H1 (cell line): ENCODE measurements at regions not wholly inside any gene's neighbourhood (a gene's known extent, or its start where the extent isn't known, plus 50 kb on each side); places are given as distances from the start of the nearest gene placed in this dataset.
A peak's percentile ranks its signal among the peaks of the same experiment; 100 is the strongest.

Source experiments
- CTCF ChIA-PET: fragments of 300-600 bp; sonication (Branson Sonifier 250); formaldehyde crosslinking; loops from one replicate; lab custom pipeline; 2021; ENCODE audit not compliant: partially characterized antibody; lab: Charles Lee
- POLR2A ChIA-PET: fragments of 300-600 bp; sonication (Branson Sonifier 250); formaldehyde crosslinking; loops from one replicate; lab custom pipeline; 2021; ENCODE audit warnings: inconsistent platforms; ENCODE audit not compliant: partially characterized antibody; lab: Charles Lee
- DNase-seq, 2 experiments: peaks; one replicate each; pipeline versions ENCODE4 v3.0.0 to v3.0.0-alpha.2; 2010 to 2022; ENCODE audit warnings: low spot score in 2 of 2, low read depth in 1 of 2, mixed read lengths in 1 of 2
- FAIRE-seq: peaks from 2 replicates; lab custom pipeline; 2011; peaks lifted over from hg19 to GRCh38; lab: Jason Lieb, UNC
- H2AFZ ChIP-seq: 2 replicates; pipeline ENCODE4 v1.8.1; 2012; ENCODE audit warnings: low read length, inconsistent platforms
- H2AK5ac ChIP-seq: 2 replicates; pipeline ENCODE4 v1.6.1; 2013; ENCODE audit warnings: low read depth, low read length
- H2BK120ac ChIP-seq: replicated peaks from 2 replicates; pipeline ENCODE3; 2013; ENCODE audit warnings: low read depth, low read length, inconsistent platforms
- H2BK12ac ChIP-seq: 2 replicates; pipeline ENCODE4 v1.6.1; 2013; ENCODE audit warnings: low read depth, low read length
- H2BK15ac ChIP-seq: 2 replicates; pipeline ENCODE4 v1.6.1; 2013; ENCODE audit warnings: low read length
- H2BK20ac ChIP-seq: 2 replicates; pipeline ENCODE4 v1.6.1; 2013; ENCODE audit warnings: low read length
- H2BK5ac ChIP-seq: 2 replicates; pipeline ENCODE4 v1.6.1; 2013; ENCODE audit warnings: low read depth, low read length
- H3K14ac ChIP-seq: 2 replicates; pipeline ENCODE4 v1.6.1; 2013; ENCODE audit warnings: inconsistent platforms; ENCODE audit not compliant: insufficient read length
- H3K18ac ChIP-seq: 2 replicates; pipeline ENCODE4 v1.6.1; 2013; ENCODE audit warnings: low read length; ENCODE audit errors: extremely low read depth
- H3K23ac ChIP-seq: 2 replicates; pipeline ENCODE4 v1.6.1; 2013; ENCODE audit warnings: inconsistent platforms; ENCODE audit not compliant: insufficient read length
- H3K23me2 ChIP-seq: 2 replicates; pipeline ENCODE4 v1.6.1; 2013; ENCODE audit warnings: low read depth, low read length
- H3K27ac ChIP-seq: 2 replicates; pipeline ENCODE4 v1.6.1; 2011; ENCODE audit warnings: low read depth, low read length, inconsistent platforms
- H3K27me3 ChIP-seq, 4 experiments: replicated peaks in 1 of 4; 1 replicate in 1 of 4; 2 replicates in 3 of 4; pipeline versions ENCODE4 v1.6.1 to v1.8.1; 2011 to 2013; ENCODE audit warnings: low read length in 3 of 4, mild to moderate bottlenecking in 3 of 4, inconsistent platforms in 2 of 4, mixed read lengths in 2 of 4, moderate library complexity in 1 of 4; ENCODE audit not compliant: control insufficient read depth in 3 of 4, insufficient read depth in 3 of 4; ENCODE audit errors: extremely low read depth in 1 of 4
- H3K36me3 ChIP-seq, 4 experiments: 2 replicates each; pipeline versions ENCODE4 v1.6.1 to v1.8.1; 2011 to 2013; ENCODE audit warnings: mild to moderate bottlenecking in 4 of 4, low read length in 3 of 4, moderate library complexity in 2 of 4, control low read depth in 1 of 4, inconsistent platforms in 1 of 4; ENCODE audit not compliant: insufficient read depth in 4 of 4, control insufficient read depth in 2 of 4
- H3K4ac ChIP-seq: replicated peaks from 2 replicates; pipeline ENCODE3; 2013; ENCODE audit warnings: low read length, low read depth, mixed read lengths, inconsistent platforms; ENCODE audit not compliant: insufficient read length
- H3K4me1 ChIP-seq, 4 experiments: replicated peaks in 1 of 4; 1 replicate in 1 of 4; 2 replicates in 3 of 4; pipeline versions ENCODE4 v1.6.1 to v1.8.1; 2011 to 2013; ENCODE audit warnings: low read length in 3 of 4, inconsistent platforms in 2 of 4, mixed read lengths in 1 of 4; ENCODE audit not compliant: insufficient read depth in 4 of 4, control insufficient read depth in 3 of 4
- H3K4me2 ChIP-seq, 2 experiments: 2 replicates each; pipeline versions ENCODE4 v1.6.1 to v1.8.1; 2011 to 2013; ENCODE audit warnings: low read depth in 2 of 2, low read length in 2 of 2, control low read depth in 1 of 2, inconsistent platforms in 1 of 2, mild to moderate bottlenecking in 1 of 2; ENCODE audit not compliant: insufficient read depth in 1 of 2
- H3K4me3 ChIP-seq, 4 experiments: fragments of 200-600, 300-600 bp in 1 of 4; sonication (generic), shearing (Covaris generic), sonication (Bioruptor Twin) in 1 of 4; 2 replicates each; pipeline versions ENCODE4 v1.5.1 to v1.8.1; 2011 to 2016; ENCODE audit warnings: low read length in 4 of 4, low read depth in 3 of 4, control low read depth in 2 of 4, inconsistent platforms in 2 of 4, mild to moderate bottlenecking in 2 of 4, mixed read lengths in 1 of 4, moderate library complexity in 1 of 4; ENCODE audit not compliant: insufficient read depth in 2 of 4; ENCODE audit errors: extremely low read depth in 1 of 4
- H3K56ac ChIP-seq: replicated peaks from 2 replicates; pipeline ENCODE3; 2013; ENCODE audit warnings: low read depth, mild to moderate bottlenecking, mixed read lengths, low read length, inconsistent platforms; ENCODE audit not compliant: insufficient read length
- H3K79me1 ChIP-seq: 2 replicates; pipeline ENCODE4 v1.6.1; 2013; ENCODE audit warnings: low read depth, low read length, control low read depth
- H3K79me2 ChIP-seq, 2 experiments: 2 replicates each; pipeline versions ENCODE4 v1.6.1 to v1.8.1; 2012 to 2013; ENCODE audit warnings: low read length in 2 of 2, mild to moderate bottlenecking in 2 of 2, inconsistent platforms in 1 of 2; ENCODE audit not compliant: insufficient read depth in 2 of 2, control insufficient read depth in 1 of 2
- H3K9ac ChIP-seq, 4 experiments: replicated peaks in 1 of 4; 1 replicate in 1 of 4; 2 replicates in 3 of 4; pipeline versions ENCODE4 v1.6.1 to v1.8.1; 2011 to 2013; ENCODE audit warnings: low read depth in 3 of 4, low read length in 3 of 4, control low read depth in 2 of 4, mild to moderate bottlenecking in 2 of 4, moderate library complexity in 2 of 4, inconsistent platforms in 1 of 4; ENCODE audit errors: extremely low read depth in 1 of 4
- H3K9me3 ChIP-seq, 2 experiments: 2 replicates each; pipeline versions ENCODE4 v1.6.1 to v1.8.1; 2012 to 2013; ENCODE audit warnings: mild to moderate bottlenecking in 2 of 2, moderate library complexity in 2 of 2, control low read depth in 1 of 2, inconsistent platforms in 1 of 2, low read depth in 1 of 2, low read length in 1 of 2, mixed read lengths in 1 of 2; ENCODE audit not compliant: insufficient read depth in 2 of 2
- H4K20me1 ChIP-seq, 2 experiments: replicated peaks in 1 of 2; 2 replicates each; pipeline versions ENCODE3 to v1.8.1; 2011 to 2013; ENCODE audit warnings: inconsistent platforms in 2 of 2, low read length in 2 of 2, mild to moderate bottlenecking in 1 of 2; ENCODE audit not compliant: insufficient read depth in 2 of 2, control insufficient read depth in 1 of 2
- H4K5ac ChIP-seq: 2 replicates; pipeline ENCODE4 v1.6.1; 2013; ENCODE audit warnings: low read length, low read depth, mixed read lengths, inconsistent platforms; ENCODE audit not compliant: insufficient read length
- H4K8ac ChIP-seq: 2 replicates; pipeline ENCODE4 v1.8.0; 2013; ENCODE audit warnings: mild to moderate bottlenecking, moderate library complexity, low read length, inconsistent platforms; ENCODE audit not compliant: insufficient read depth; ENCODE audit errors: extremely low read depth
- H4K91ac ChIP-seq: replicated peaks from 2 replicates; pipeline ENCODE3; 2013; ENCODE audit warnings: low read length, mixed read lengths, inconsistent platforms; ENCODE audit not compliant: insufficient read length
- CBX5 ChIP-seq: fragments of 300-800, 300-1000 bp; sonication (generic); IDR thresholded peaks from 2 replicates; pipeline ENCODE4 v1.7.1; 2016; ENCODE audit warnings: antibody characterized with exemption, low read length, low read depth
- CHD1 ChIP-seq: IDR thresholded peaks from 2 replicates; pipeline ENCODE4 v1.6.1; 2012; ENCODE audit warnings: low read depth, low read length, improper control_type of control experiment
- CHD2 ChIP-seq: IDR thresholded peaks from 2 replicates; pipeline ENCODE4 v1.6.1; 2012; ENCODE audit warnings: low read length, improper control_type of control experiment
- GTF2F1 ChIP-seq: IDR thresholded peaks from 2 replicates; pipeline ENCODE4 v1.6.1; 2012; ENCODE audit warnings: low read depth, low read length, improper control_type of control experiment, borderline replicate concordance
- JUN ChIP-seq: IDR thresholded peaks from 2 replicates; pipeline ENCODE4 v1.6.1; 2011; ENCODE audit warnings: low read depth, mild to moderate bottlenecking, improper control_type of control experiment, low read length
- KDM1A ChIP-seq: fragments of 200-600, 300-600 bp; sonication (generic); IDR thresholded peaks from 2 replicates; pipeline ENCODE4 v1.7.1; 2016; ENCODE audit warnings: mild to moderate bottlenecking, low read length, borderline replicate concordance
- KDM4A ChIP-seq: IDR thresholded peaks from one replicate; pipeline ENCODE4 v1.7.1; 2012; ENCODE audit warnings: low read depth, mild to moderate bottlenecking, moderate library complexity, low read length, inconsistent platforms; ENCODE audit not compliant: severe bottlenecking
- PHF8 ChIP-seq: fragments of 200-600 bp; sonication (generic); conservative IDR thresholded peaks from 2 replicates; pipeline ENCODE4 v1.7.1; 2012; ENCODE audit warnings: low read depth, mild to moderate bottlenecking, inconsistent platforms, low read length, moderate library complexity
- POLR2A ChIP-seq, 2 experiments: IDR thresholded peaks; 1 replicate in 1 of 2; 2 replicates in 1 of 2; pipeline ENCODE4 v1.6.1; 2011; ENCODE audit warnings: low read depth in 2 of 2, low read length in 2 of 2, mild to moderate bottlenecking in 2 of 2; ENCODE audit errors: control extremely low read depth in 1 of 2
- SP4 ChIP-seq: IDR thresholded peaks from 2 replicates; pipeline ENCODE4 v1.6.1; 2012; ENCODE audit warnings: low read length, inconsistent platforms
- TEAD4 ChIP-seq: IDR thresholded peaks from 2 replicates; pipeline ENCODE4 v1.6.1; 2012; ENCODE audit warnings: low read depth, low read length, inconsistent platforms, mixed read lengths
- WGBS, 2 experiments: shearing (Covaris generic) in 1 of 2; methylation state at CpG; one replicate each; pipeline versions ENCODE4 v1.1.6 to v1.1.7; 2013 to 2015; ENCODE audit warnings: low lambda C conversion rate in 2 of 2, mixed read lengths in 2 of 2, inconsistent platforms in 1 of 2, low coverage in 1 of 2, missing lambda C conversion rate in 1 of 2; ENCODE audit not compliant: insufficient replicate concordance in 2 of 2, insufficient coverage in 1 of 2, insufficient read length in 1 of 2; ENCODE audit errors: extremely low coverage in 1 of 2, missing lambda C conversion rate in 1 of 2; 5-methylcytosine and 5-hydroxymethylcytosine counted together
- TF ChIP-seq, protein P1 (sequence below): IDR thresholded peaks from 2 replicates; pipeline ENCODE4 v1.6.1; 2012; ENCODE audit warnings: low read length, inconsistent platforms

GRCh38 chr5:81901586-81901985 is 70.2 kb upstream of the ATG10 start:
- Histone ChIP-seq H3K79me1 (no peaks in the 10 kb centered on the region), H3K4me3 (no peak overlapping the region), H3K4ac (no peak overlapping the region), H3K4me2 (no peak overlapping the region; a peak in 1 of 4 replicates), H2BK12ac (no peak overlapping the region), H2AFZ (peak overlapping the region; percentile 24; the same call in 1 of the 2 replicates), H3K23ac (no peak overlapping the region), H3K9ac (no peak overlapping the region; a peak in 1 of 7 replicates), H2BK20ac (no peak overlapping the region), H3K4me1 (0 out of 7 replicates have a peak, but pooled peaks cover 0 to 4% (median 0%) of the 10 kb centered on the region in 4 experiments), H2BK120ac (no peak overlapping the region), H4K8ac (no peak overlapping the region), H3K18ac (no peak overlapping the region), H3K79me2 (no peaks in the 10 kb centered on the region), H4K5ac (no peak overlapping the region), H3K56ac (no peak overlapping the region), H3K36me3 (no peaks in the 10 kb centered on the region), H3K27ac (peak overlapping the region; percentile 40; the same call in 1 of the 2 replicates), H4K91ac (no peak overlapping the region), H2BK15ac (no peak overlapping the region), H3K14ac (no peak overlapping the region), H2AK5ac (no peak overlapping the region), H3K9me3 (peaks cover 0 to 4% of the 10 kb centered on the region in 2 experiments; a peak in 1 of 4 replicates), H4K20me1 (no peaks in the 10 kb centered on the region), H3K23me2 (no peaks in the 10 kb centered on the region), H2BK5ac (no peak overlapping the region), H3K27me3 (no peaks in the 10 kb centered on the region)
- WGBS, 2 experiments = 81% methylated on average over 10 of the region's 10 CpGs; no CpG with 5 or more reads in 1 of the 2 experiments
- no peak for DNase-seq
- no peak for FAIRE-seq
- ChIA-PET CTCF (interaction anchor here (0.9 to 1.2 kb wide), 3 partner anchors 23 to 395 kb away, joined by 4 to 5 read pairs (median 4); no protein-coding TSS in a partner anchor), POLR2A (no interaction called here)
- TF ChIP-seq KDM4A (no peak), TEAD4 (no peak), PHF8 (no peak), CBX5 (no peak), KDM1A (no peak), CHD1 (no peak), POLR2A (IDR thresholded peaks at IDR 0.05; ENCODE audit: control extremely low read depth in 1 of 2, low read depth in 2 of 2, low read length in 2 of 2) (no peak), JUN (no peak), SP4 (no peak), GTF2F1 (no peak), CHD2 (no peak)
- TF ChIP-seq, protein P1, sequence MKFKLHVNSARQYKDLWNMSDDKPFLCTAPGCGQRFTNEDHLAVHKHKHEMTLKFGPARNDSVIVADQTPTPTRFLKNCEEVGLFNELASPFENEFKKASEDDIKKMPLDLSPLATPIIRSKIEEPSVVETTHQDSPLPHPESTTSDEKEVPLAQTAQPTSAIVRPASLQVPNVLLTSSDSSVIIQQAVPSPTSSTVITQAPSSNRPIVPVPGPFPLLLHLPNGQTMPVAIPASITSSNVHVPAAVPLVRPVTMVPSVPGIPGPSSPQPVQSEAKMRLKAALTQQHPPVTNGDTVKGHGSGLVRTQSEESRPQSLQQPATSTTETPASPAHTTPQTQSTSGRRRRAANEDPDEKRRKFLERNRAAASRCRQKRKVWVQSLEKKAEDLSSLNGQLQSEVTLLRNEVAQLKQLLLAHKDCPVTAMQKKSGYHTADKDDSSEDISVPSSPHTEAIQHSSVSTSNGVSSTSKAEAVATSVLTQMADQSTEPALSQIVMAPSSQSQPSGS = no peak
